IMR-90 (cell line): ENCODE measurements at regions not wholly inside any gene's neighbourhood (a gene's known extent, or its start where the extent isn't known, plus 50 kb on each side); places are given as distances from the start of the nearest gene placed in this dataset.

Source experiments
- ATAC-seq: fragments of 200-7000 bp; cut with Tn5 transposase; 2 replicates; pipeline ENCODE4 v1.9.1; 2020; ENCODE audit warnings: low read depth, mild to moderate bottlenecking, moderate library complexity
- BruUV-seq: library from RNA; stranded (reverse); fragments of 400-500 nt; replicated peaks from 2 replicates; lab custom pipeline; 2021; lab: Mats Ljungman, UMichigan
- CTCF ChIA-PET: fragments of 300-600 bp; formaldehyde crosslinking; extraction: SDS; loops from one replicate; lab custom pipeline; 2021; ENCODE audit warnings: antibody characterized with exemption; lab: Yijun Ruan, JAX
- POLR2A ChIA-PET: fragments of 300-600 bp; sonication (Branson Sonifier 250); formaldehyde crosslinking; loops from one replicate; lab custom pipeline; 2022; ENCODE audit warnings: antibody characterized with exemption; ENCODE audit not compliant: unreplicated experiment; lab: Charles Lee
- DNase-seq: peaks from one replicate; pipeline ENCODE4 v3.0.0; 2013
- H2AFZ ChIP-seq: replicated peaks from 2 replicates; pipeline ENCODE3; 2013; ENCODE audit warnings: low read length, mild to moderate bottlenecking; ENCODE audit not compliant: poor library complexity
- H2AK5ac ChIP-seq: 2 replicates; pipeline ENCODE4 v1.6.1; 2013; ENCODE audit warnings: low read depth, low read length, inconsistent platforms
- H2AK9ac ChIP-seq: replicated peaks from 2 replicates; pipeline ENCODE3; 2013; ENCODE audit warnings: mild to moderate bottlenecking, low read depth, low read length, moderate library complexity; ENCODE audit not compliant: poor library complexity
- H2BK120ac ChIP-seq: 2 replicates; pipeline ENCODE4 v1.6.1; 2013; ENCODE audit warnings: low read depth, low read length, inconsistent platforms
- H2BK15ac ChIP-seq: 3 replicates; pipeline ENCODE4 v1.6.1; 2013; ENCODE audit warnings: low read depth, low read length, inconsistent platforms
- H2BK20ac ChIP-seq: 2 replicates; pipeline ENCODE4 v1.6.1; 2013; ENCODE audit warnings: low read depth, mild to moderate bottlenecking, inconsistent platforms, low read length, moderate library complexity
- H2BK5ac ChIP-seq: 2 replicates; pipeline ENCODE4 v1.6.1; 2013; ENCODE audit warnings: mild to moderate bottlenecking, low read depth, low read length, inconsistent platforms; ENCODE audit not compliant: poor library complexity, severe bottlenecking
- H3K14ac ChIP-seq: replicated peaks from 2 replicates; pipeline ENCODE4 v1.6.1; 2013; ENCODE audit warnings: low read depth, low read length, inconsistent platforms
- H3K18ac ChIP-seq: 2 replicates; pipeline ENCODE4 v1.6.1; 2013; ENCODE audit warnings: low read depth, low read length, control low read depth
- H3K23ac ChIP-seq: 2 replicates; pipeline ENCODE4 v1.6.1; 2013; ENCODE audit warnings: low read depth, low read length, inconsistent platforms
- H3K27ac ChIP-seq: 2 replicates; pipeline ENCODE4 v1.5.1; 2013; ENCODE audit warnings: mild to moderate bottlenecking, control low read depth, low read length; ENCODE audit not compliant: insufficient read depth
- H3K27me3 ChIP-seq: 2 replicates; pipeline ENCODE4 v1.6.1; 2013; ENCODE audit warnings: low read length; ENCODE audit not compliant: control insufficient read depth, insufficient read depth
- H3K36me3 ChIP-seq: 2 replicates; pipeline ENCODE4 v1.6.1; 2013; ENCODE audit warnings: low read length, mixed read lengths; ENCODE audit not compliant: control insufficient read depth, insufficient read depth
- H3K4ac ChIP-seq: 2 replicates; pipeline ENCODE4 v1.6.1; 2013; ENCODE audit warnings: low read depth, low read length, inconsistent platforms
- H3K4me1 ChIP-seq: 2 replicates; pipeline ENCODE4 v1.6.1; 2013; ENCODE audit warnings: low read length, mixed read lengths; ENCODE audit not compliant: control insufficient read depth, insufficient read depth
- H3K4me2 ChIP-seq: 2 replicates; pipeline ENCODE4 v1.6.1; 2013; ENCODE audit warnings: low read depth, mild to moderate bottlenecking, control low read depth, low read length, moderate library complexity
- H3K4me3 ChIP-seq: 2 replicates; pipeline ENCODE4 v1.5.1; 2013; ENCODE audit warnings: low read depth, mild to moderate bottlenecking, control low read depth, low read length, moderate library complexity; ENCODE audit not compliant: insufficient read depth
- H3K56ac ChIP-seq: 2 replicates; pipeline ENCODE4 v1.6.1; 2013; ENCODE audit warnings: low read length, inconsistent platforms; ENCODE audit not compliant: insufficient read depth; ENCODE audit errors: extremely low read depth
- H3K79me1 ChIP-seq, 2 experiments: 2 replicates each; pipeline ENCODE4 v1.6.1; 2013; ENCODE audit warnings: low read length in 2 of 2, inconsistent platforms in 1 of 2, low read depth in 1 of 2
- H3K9ac ChIP-seq: 2 replicates; pipeline ENCODE4 v1.6.1; 2013; ENCODE audit warnings: low read depth, low read length, control low read depth
- H3K9me1 ChIP-seq: 2 replicates; pipeline ENCODE4 v1.6.1; 2013; ENCODE audit warnings: low read length, inconsistent platforms; ENCODE audit not compliant: insufficient read depth
- H3K9me3 ChIP-seq: 2 replicates; pipeline ENCODE4 v1.6.1; 2013; ENCODE audit warnings: low read length; ENCODE audit not compliant: control insufficient read depth, insufficient read depth
- H4K20me1 ChIP-seq: 2 replicates; pipeline ENCODE4 v1.6.1; 2013; ENCODE audit warnings: low read length, inconsistent platforms; ENCODE audit not compliant: insufficient read depth
- H4K5ac ChIP-seq: 2 replicates; pipeline ENCODE4 v1.6.1; 2013; ENCODE audit warnings: mild to moderate bottlenecking, low read depth, low read length, control low read depth
- H4K8ac ChIP-seq, 2 experiments: 2 replicates each; pipeline ENCODE4 v1.6.1; 2013; ENCODE audit warnings: low read depth in 2 of 2, low read length in 2 of 2, control low read depth in 1 of 2, inconsistent platforms in 1 of 2
- H4K91ac ChIP-seq: 2 replicates; pipeline ENCODE4 v1.6.1; 2013; ENCODE audit warnings: low read depth, low read length, inconsistent platforms; ENCODE audit not compliant: insufficient read depth
- BHLHE40 ChIP-seq: fragments of 150-350 bp; IDR thresholded peaks from 2 replicates; pipeline ENCODE4 v1.6.1; 2016; ENCODE audit warnings: mild to moderate bottlenecking, low read depth, low read length
- CEBPB ChIP-seq: IDR thresholded peaks from 2 replicates; pipeline ENCODE4 v1.6.1; 2012; ENCODE audit warnings: low read depth, low read length, improper control_type of control experiment
- CHD1 ChIP-seq: IDR thresholded peaks from 2 replicates; pipeline ENCODE4 v1.6.1; 2012; ENCODE audit warnings: low read depth, low read length, improper control_type of control experiment
- FOS ChIP-seq: fragments of 150-350 bp; IDR thresholded peaks from 2 replicates; pipeline ENCODE4 v1.6.1; 2016; ENCODE audit warnings: low read depth, low read length
- MAFK ChIP-seq: IDR thresholded peaks from 2 replicates; pipeline ENCODE4 v1.6.1; 2012; ENCODE audit warnings: low read depth, low read length, improper control_type of control experiment
- MAZ ChIP-seq: IDR thresholded peaks from 2 replicates; pipeline ENCODE4 v1.6.1; 2012; ENCODE audit warnings: low read depth, mild to moderate bottlenecking, low read length, improper control_type of control experiment, moderate library complexity, borderline replicate concordance
- MXI1 ChIP-seq: IDR thresholded peaks from 2 replicates; pipeline ENCODE4 v1.6.1; 2012; ENCODE audit warnings: low read depth, mild to moderate bottlenecking, low read length, moderate library complexity, borderline replicate concordance
- NFE2L2 ChIP-seq: fragments of 150-350 bp; IDR thresholded peaks from 2 replicates; pipeline ENCODE4 v1.6.1; 2016; ENCODE audit warnings: low read depth, mild to moderate bottlenecking, low read length
- POLR2A ChIP-seq: IDR thresholded peaks from 2 replicates; pipeline ENCODE4 v1.6.1; 2012; ENCODE audit warnings: mild to moderate bottlenecking, low read depth, low read length
- RAD21 ChIP-seq: IDR thresholded peaks from 2 replicates; pipeline ENCODE4 v1.6.1; 2012; ENCODE audit warnings: low read length, improper control_type of control experiment
- RCOR1 ChIP-seq: IDR thresholded peaks from 2 replicates; pipeline ENCODE4 v1.6.1; 2012; ENCODE audit warnings: mild to moderate bottlenecking, low read length, improper control_type of control experiment; ENCODE audit not compliant: insufficient replicate concordance
- RFX5 ChIP-seq: IDR thresholded peaks from 2 replicates; pipeline ENCODE4 v1.8.0; 2012; ENCODE audit warnings: low read depth, mild to moderate bottlenecking, low read length, moderate library complexity
- SMC3 ChIP-seq: fragments of 150-350 bp; IDR thresholded peaks from 2 replicates; pipeline ENCODE4 v1.6.1; 2016; ENCODE audit warnings: low read depth, mild to moderate bottlenecking, antibody characterized with exemption, low read length, moderate library complexity
- WGBS, 2 experiments: methylation state at CpG; one replicate each; pipeline versions ENCODE4 v1.1.5 to v1.1.7; 2013; ENCODE audit warnings: missing lambda C conversion rate in 2 of 2; ENCODE audit not compliant: insufficient read length in 1 of 2; ENCODE audit errors: extremely low coverage in 2 of 2; 5-methylcytosine and 5-hydroxymethylcytosine counted together
- dilution Hi-C: fragments of 300-500 bp; cut with HindIII; formaldehyde crosslinking; loops from one replicate; pipeline ENCODE4 v1.14.3; 2018; ENCODE audit warnings: low sequenced_read_pairs; ENCODE audit not compliant: unreplicated experiment
- in situ Hi-C: fragments of 300-500 bp; cut with MboI; formaldehyde crosslinking; loops from 3 replicates; pipeline ENCODE4 v1.14.3; 2019; ENCODE audit warnings: low sequenced_read_pairs, inconsistent platforms, mixed read lengths
- intact Hi-C: fragments of 100-400 bp; cut with micrococcal nuclease; formaldehyde crosslinking; loops from 2 replicates; pipeline ENCODE4 v1.10.0; 2022
- TF ChIP-seq, protein P1 (sequence below): fragments of 150-350 bp; IDR thresholded peaks from 2 replicates; pipeline ENCODE4 v1.6.1; 2017; ENCODE audit warnings: mild to moderate bottlenecking, antibody characterized with exemption, low read length, low read depth
- TF ChIP-seq, protein P2 (sequence below): fragments of 150-350 bp; IDR thresholded peaks from 2 replicates; pipeline ENCODE4 v1.6.1; 2016; ENCODE audit warnings: low read depth, mild to moderate bottlenecking, low read length, moderate library complexity, borderline replicate concordance
- TF ChIP-seq, protein P3 (sequence below): conservative IDR thresholded peaks from 2 replicates; pipeline ENCODE4 v1.5.1; 2012; ENCODE audit warnings: mild to moderate bottlenecking, low read depth, low read length, improper control_type of control experiment

DNA sequence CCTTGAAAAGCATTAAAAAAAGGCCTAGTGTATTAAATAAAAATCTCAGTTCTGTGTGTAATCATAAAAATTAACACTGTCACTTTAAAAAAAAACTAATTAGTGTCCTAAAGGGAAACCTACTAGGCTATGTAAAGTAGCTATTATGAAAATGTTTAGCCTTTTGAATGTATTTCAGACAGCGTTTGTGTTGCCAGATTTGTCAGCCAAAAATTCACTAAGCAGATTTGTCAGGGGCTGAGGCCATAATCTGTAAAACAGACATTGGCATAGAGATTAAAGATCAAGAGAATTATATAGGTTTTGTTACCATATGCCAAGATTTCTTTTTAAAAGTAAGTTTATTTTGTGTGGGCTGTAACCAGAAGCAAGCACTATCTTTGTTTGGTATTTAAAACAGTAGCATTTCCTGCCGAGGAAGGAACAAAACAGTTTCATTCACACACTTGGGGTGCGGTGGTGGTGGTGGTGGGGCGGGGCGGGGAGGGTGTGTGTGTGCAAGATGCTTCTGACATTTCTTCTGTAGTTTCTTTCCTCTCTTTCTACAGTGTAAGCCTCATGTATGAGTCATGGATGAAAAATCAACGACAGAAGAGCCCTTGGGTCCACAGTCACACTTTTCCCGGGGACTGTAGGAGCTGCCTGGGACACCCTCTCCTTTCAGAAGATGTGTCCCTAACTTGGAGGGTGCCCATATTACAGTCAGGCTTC is 328.5 kb upstream of the FANCL start:
- Histone ChIP-seq H4K8ac (no peak overlapping the region), H3K4me1 (no peaks in the 10 kb centered on the region), H3K18ac (no peak overlapping the region), H4K20me1 (no peaks in the 10 kb centered on the region), H3K36me3 (no peaks in the 10 kb centered on the region), H4K91ac (no peak overlapping the region), H3K27me3 (no peaks in the 10 kb centered on the region), H3K79me1 (no peaks in the 10 kb centered on the region), H3K56ac (no peak overlapping the region), H3K9me1 (no peaks in the 10 kb centered on the region), H3K9me3 (no peaks in the 10 kb centered on the region), H2AK9ac (no peak overlapping the region), H3K9ac (no peak overlapping the region), H2BK15ac (no peak overlapping the region), H4K5ac (no peak overlapping the region), H2BK20ac (no peak overlapping the region), H3K4me2 (no peak overlapping the region), H3K27ac (no peak overlapping the region), H3K14ac (no peak overlapping the region), H3K23ac (no peak overlapping the region), H2AK5ac (no peak overlapping the region), H3K4me3 (no peak overlapping the region), H2BK120ac (no peak overlapping the region), H3K4ac (no peak overlapping the region), H2AFZ (no peak overlapping the region), H2BK5ac (no peak overlapping the region)
- DNase-seq (no peak), ATAC-seq (no peak)
- no TSS peak for BruUV-seq
- intact Hi-C loops = loop anchor here (2.0 to 10.0 kb wide), 3 partner anchors 111 to 1985 kb away; partner anchors contain the start of gene BCL11A
- TF ChIP-seq CEBPB = no peak
- TF ChIP-seq RAD21 = no peak
- no peak for TF ChIP-seq CHD1
- TF ChIP-seq FOS = no peak
- no peak for TF ChIP-seq NFE2L2
- TF ChIP-seq POLR2A = no peak
- TF ChIP-seq SMC3 = no peak
- TF ChIP-seq, protein P1, sequence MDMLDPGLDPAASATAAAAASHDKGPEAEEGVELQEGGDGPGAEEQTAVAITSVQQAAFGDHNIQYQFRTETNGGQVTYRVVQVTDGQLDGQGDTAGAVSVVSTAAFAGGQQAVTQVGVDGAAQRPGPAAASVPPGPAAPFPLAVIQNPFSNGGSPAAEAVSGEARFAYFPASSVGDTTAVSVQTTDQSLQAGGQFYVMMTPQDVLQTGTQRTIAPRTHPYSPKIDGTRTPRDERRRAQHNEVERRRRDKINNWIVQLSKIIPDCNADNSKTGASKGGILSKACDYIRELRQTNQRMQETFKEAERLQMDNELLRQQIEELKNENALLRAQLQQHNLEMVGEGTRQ = no peak
- no peak for TF ChIP-seq MAZ
- no peak for TF ChIP-seq RFX5
- TF ChIP-seq, protein P2, sequence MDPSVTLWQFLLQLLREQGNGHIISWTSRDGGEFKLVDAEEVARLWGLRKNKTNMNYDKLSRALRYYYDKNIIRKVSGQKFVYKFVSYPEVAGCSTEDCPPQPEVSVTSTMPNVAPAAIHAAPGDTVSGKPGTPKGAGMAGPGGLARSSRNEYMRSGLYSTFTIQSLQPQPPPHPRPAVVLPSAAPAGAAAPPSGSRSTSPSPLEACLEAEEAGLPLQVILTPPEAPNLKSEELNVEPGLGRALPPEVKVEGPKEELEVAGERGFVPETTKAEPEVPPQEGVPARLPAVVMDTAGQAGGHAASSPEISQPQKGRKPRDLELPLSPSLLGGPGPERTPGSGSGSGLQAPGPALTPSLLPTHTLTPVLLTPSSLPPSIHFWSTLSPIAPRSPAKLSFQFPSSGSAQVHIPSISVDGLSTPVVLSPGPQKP = no peak
- TF ChIP-seq RCOR1 = no peak
- TF ChIP-seq BHLHE40 = no peak
- no peak for TF ChIP-seq MAFK
- no peak for TF ChIP-seq MXI1
- TF ChIP-seq, protein P3, sequence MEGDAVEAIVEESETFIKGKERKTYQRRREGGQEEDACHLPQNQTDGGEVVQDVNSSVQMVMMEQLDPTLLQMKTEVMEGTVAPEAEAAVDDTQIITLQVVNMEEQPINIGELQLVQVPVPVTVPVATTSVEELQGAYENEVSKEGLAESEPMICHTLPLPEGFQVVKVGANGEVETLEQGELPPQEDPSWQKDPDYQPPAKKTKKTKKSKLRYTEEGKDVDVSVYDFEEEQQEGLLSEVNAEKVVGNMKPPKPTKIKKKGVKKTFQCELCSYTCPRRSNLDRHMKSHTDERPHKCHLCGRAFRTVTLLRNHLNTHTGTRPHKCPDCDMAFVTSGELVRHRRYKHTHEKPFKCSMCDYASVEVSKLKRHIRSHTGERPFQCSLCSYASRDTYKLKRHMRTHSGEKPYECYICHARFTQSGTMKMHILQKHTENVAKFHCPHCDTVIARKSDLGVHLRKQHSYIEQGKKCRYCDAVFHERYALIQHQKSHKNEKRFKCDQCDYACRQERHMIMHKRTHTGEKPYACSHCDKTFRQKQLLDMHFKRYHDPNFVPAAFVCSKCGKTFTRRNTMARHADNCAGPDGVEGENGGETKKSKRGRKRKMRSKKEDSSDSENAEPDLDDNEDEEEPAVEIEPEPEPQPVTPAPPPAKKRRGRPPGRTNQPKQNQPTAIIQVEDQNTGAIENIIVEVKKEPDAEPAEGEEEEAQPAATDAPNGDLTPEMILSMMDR = no peak
- ChIA-PET POLR2A (no interaction called here), CTCF (no interaction called here)
- WGBS, 2 experiments = 29% methylated on average over 1 of the region's 7 CpGs; no CpG with 5 or more reads in 1 of the 2 experiments
- dilution Hi-C loops = no loop called here
- in situ Hi-C loops = no loop called here
